Cardiac muscle cell (in vitro differentiated cells and primary cell): ENCODE measurements at regions not wholly inside any gene's neighbourhood (a gene's known extent, or its start where the extent isn't known, plus 50 kb on each side); places are given as distances from the start of the nearest gene placed in this dataset.

Source experiments
- DNase-seq, 2 donors: peaks; one replicate each; pipeline versions ENCODE4 v3.0.0 to v3.0.0-alpha.2; 2010 to 2017; ENCODE audit warnings: low read depth in 1 of 2, low spot score in 1 of 2
- H3K27ac ChIP-seq: fragments of 200-600 bp; sonication (generic); 2 replicates; pipeline ENCODE4 v1.5.1; 2016
- H3K27me3 ChIP-seq: fragments of 200-600 bp; sonication (generic); 2 replicates; pipeline ENCODE4 v1.6.0; 2016; ENCODE audit warnings: control low read depth
- H3K36me3 ChIP-seq: fragments of 200-600 bp; sonication (generic); 2 replicates; pipeline ENCODE4 v1.5.1; 2016; ENCODE audit warnings: control low read depth
- H3K4me1 ChIP-seq: fragments of 200-600 bp; sonication (generic); 2 replicates; pipeline ENCODE4 v1.8.1; 2017; ENCODE audit warnings: low read depth, mild to moderate bottlenecking, mixed run types
- H3K4me3 ChIP-seq: fragments of 200-600 bp; sonication (generic); 2 replicates; pipeline ENCODE4 v1.5.1; 2016; ENCODE audit warnings: mild to moderate bottlenecking
- H3K9me3 ChIP-seq: fragments of 200-600 bp; sonication (generic); 2 replicates; pipeline ENCODE4 v1.5.1; 2017; ENCODE audit warnings: low read depth, mild to moderate bottlenecking, control low read depth
- CTCF ChIP-seq: IDR thresholded peaks from 2 replicates; pipeline ENCODE4 v1.5.1; 2012; ENCODE audit warnings: low read depth, mild to moderate bottlenecking, low read length

GRCh38 chr1:222196288-222196687 lies 351.6 kb downstream of the HHIPL2 start:
- no peak for DNase-seq
- Histone ChIP-seq H3K4me1 (no peaks in the 10 kb centered on the region), H3K27ac (no peak overlapping the region), H3K36me3 (no peaks in the 10 kb centered on the region), H3K27me3 (no peaks in the 10 kb centered on the region), H3K4me3 (no peak overlapping the region), H3K9me3 (no peaks in the 10 kb centered on the region)
- TF ChIP-seq CTCF = no peak

GRCh38 chr1:222195857-222196256 lies 352.0 kb downstream of the HHIPL2 start:
- H3K36me3 ChIP-seq = no peaks in the 10 kb centered on the region
- no peak for TF ChIP-seq CTCF

GRCh38 chr1:222189218-222189617 lies 358.7 kb downstream of the HHIPL2 start:
- Histone ChIP-seq H3K4me1 (no peaks in the 10 kb centered on the region), H3K27me3 (no peaks in the 10 kb centered on the region), H3K27ac (no peak overlapping the region), H3K36me3 (no peaks in the 10 kb centered on the region), H3K4me3 (no peak overlapping the region), H3K9me3 (no peaks in the 10 kb centered on the region)
- TF ChIP-seq CTCF = no peak
- no peak for DNase-seq

More at GRCh38 chr1:222195857-222196256, 352.0 kb downstream of the HHIPL2 start:
- H3K9me3 ChIP-seq = no peaks in the 10 kb centered on the region
- no peaks in the 10 kb centered on the region for H3K27me3 ChIP-seq
- H3K27ac ChIP-seq = no peak overlapping the region
- H3K4me3 ChIP-seq = no peak overlapping the region
- H3K4me1 ChIP-seq = no peaks in the 10 kb centered on the region
- DNase-seq = no peak

GRCh38 chr1:222187566-222188332 lies 360.2 kb downstream of the HHIPL2 start:
- no peaks in the 10 kb centered on the region for H3K27me3 ChIP-seq
- DNase-seq = no peak
- no peaks in the 10 kb centered on the region for H3K36me3 ChIP-seq
- H3K4me3 ChIP-seq = no peak overlapping the region
- H3K4me1 ChIP-seq = no peaks in the 10 kb centered on the region
- no peak overlapping the region for H3K27ac ChIP-seq
- no peaks in the 10 kb centered on the region for H3K9me3 ChIP-seq
- TF ChIP-seq CTCF = no peak

- H3K27ac ChIP-seq = no peak overlapping the region
- DNase-seq = no peak
- no peaks in the 10 kb centered on the region for H3K36me3 ChIP-seq
- TF ChIP-seq CTCF = no peak
- H3K4me1 ChIP-seq = no peaks in the 10 kb centered on the region
- no peaks in the 10 kb centered on the region for H3K9me3 ChIP-seq
- H3K4me3 ChIP-seq = no peak overlapping the region
- no peaks in the 10 kb centered on the region for H3K27me3 ChIP-seq
Observed at GRCh38 chr1:222182641-222183040, 365.3 kb downstream of the HHIPL2 start.
